SK-N-SH treated with all-trans-retinoic acid at 6 μM for 48 hours (cell line): ENCODE measurements at regions not wholly inside any gene's neighbourhood (a gene's known extent, or its start where the extent isn't known, plus 50 kb on each side); places are given as distances from the start of the nearest gene placed in this dataset.

Source experiments
- ARNTL ChIP-seq: fragments of 450-650 bp; formaldehyde crosslinking; IDR thresholded peaks from 2 replicates; pipeline ENCODE4 v1.5.0; 2020; ENCODE audit warnings: low read depth, mild to moderate bottlenecking, moderate library complexity, borderline replicate concordance
- BACH2 ChIP-seq: fragments of 250-450 bp; sonication (Bioruptor Pico); IDR thresholded peaks from 2 replicates; pipeline ENCODE4 v1.9.0; 2021; ENCODE audit warnings: mild to moderate bottlenecking, borderline replicate concordance
- GLIS3 ChIP-seq: fragments of 250-450 bp; sonication (Bioruptor Pico); IDR thresholded peaks from 2 replicates; pipeline ENCODE4 v1.5.0; 2020; ENCODE audit warnings: mild to moderate bottlenecking, moderate library complexity
- OSR1 ChIP-seq: fragments of 250-450 bp; sonication (Bioruptor Pico); IDR thresholded peaks from 2 replicates; pipeline ENCODE4 v1.8.0; 2022; ENCODE audit warnings: moderate library complexity, mild to moderate bottlenecking, inconsistent platforms
- PPARA ChIP-seq: fragments of 250-450 bp; sonication (Bioruptor Pico); IDR thresholded peaks from 2 replicates; pipeline ENCODE4 v1.5.0; 2020; ENCODE audit warnings: mild to moderate bottlenecking, borderline replicate concordance
- SNAI2 ChIP-seq: fragments of 250-450 bp; sonication (Bioruptor Pico); IDR thresholded peaks from 2 replicates; pipeline ENCODE4 v1.5.0; 2020; ENCODE audit warnings: mild to moderate bottlenecking, moderate library complexity
- TSHZ2 ChIP-seq: fragments of 250-450 bp; sonication (Bioruptor Pico); IDR thresholded peaks from 2 replicates; pipeline ENCODE4 v1.5.0; 2020; ENCODE audit warnings: mild to moderate bottlenecking, moderate library complexity
- ZFP3 ChIP-seq: fragments of 250-450 bp; sonication (Bioruptor Pico); IDR thresholded peaks from 2 replicates; pipeline ENCODE4 v1.5.0; 2020; ENCODE audit warnings: mild to moderate bottlenecking, moderate library complexity
- ZNF70 ChIP-seq: fragments of 450-650 bp; formaldehyde crosslinking; IDR thresholded peaks from 2 replicates; pipeline ENCODE4 v1.5.0; 2020; ENCODE audit warnings: mild to moderate bottlenecking, moderate library complexity
- TF ChIP-seq, protein P1 (sequence below): fragments of 250-450 bp; sonication (Bioruptor Pico); IDR thresholded peaks from 2 replicates; pipeline ENCODE4 v1.8.0; 2020; ENCODE audit warnings: mild to moderate bottlenecking, moderate library complexity, borderline replicate concordance

DNA sequence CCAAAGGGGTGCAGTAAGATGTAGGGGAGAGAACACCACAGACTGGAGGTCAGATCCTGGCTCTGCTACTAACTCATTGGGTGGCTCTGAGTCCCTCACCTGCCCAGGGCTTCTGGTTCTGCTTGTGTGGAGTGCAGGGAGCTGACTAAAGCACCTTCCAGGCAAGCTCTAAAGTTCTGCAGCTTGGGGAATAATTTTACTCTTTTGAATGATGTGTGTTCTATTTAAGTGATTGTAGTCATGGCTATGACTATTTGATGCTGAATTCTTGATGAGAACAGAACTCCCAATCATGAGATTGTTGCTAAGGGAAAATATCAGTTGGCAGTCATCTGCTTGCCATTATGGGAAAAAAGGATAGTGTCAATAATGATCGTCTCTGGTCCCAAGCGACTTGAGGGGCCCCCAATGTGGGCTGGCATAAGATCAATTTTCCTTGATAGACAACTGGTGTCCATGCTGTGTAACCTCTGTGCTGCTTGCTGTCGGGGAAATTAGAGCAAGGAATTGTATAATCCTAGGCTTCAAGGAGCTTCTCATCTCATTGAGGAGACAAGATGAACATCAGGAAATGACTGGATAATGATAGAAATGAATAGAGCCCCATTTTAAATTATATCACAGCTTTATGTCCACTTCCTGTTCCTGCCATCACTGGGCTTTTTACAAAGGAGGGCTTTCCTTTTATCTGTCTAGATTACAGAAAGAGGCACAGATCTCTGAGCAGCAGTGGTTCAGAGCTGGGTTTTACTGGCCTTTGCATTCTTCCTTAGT is 131.7 kb downstream of the SLC4A3 start:
- TF ChIP-seq OSR1 (CRISPR knock-in tag) (no peak), PPARA (no peak), ZFP3 (no peak), BACH2 (CRISPR knock-in tag) (no peak), TSHZ2 (CRISPR knock-in tag) (no peak), ZNF70 (CRISPR knock-in tag) (no peak), SNAI2 (CRISPR knock-in tag) (no peak), ARNTL (no peak), GLIS3 (CRISPR knock-in tag) (no peak)
- TF ChIP-seq, protein P1, sequence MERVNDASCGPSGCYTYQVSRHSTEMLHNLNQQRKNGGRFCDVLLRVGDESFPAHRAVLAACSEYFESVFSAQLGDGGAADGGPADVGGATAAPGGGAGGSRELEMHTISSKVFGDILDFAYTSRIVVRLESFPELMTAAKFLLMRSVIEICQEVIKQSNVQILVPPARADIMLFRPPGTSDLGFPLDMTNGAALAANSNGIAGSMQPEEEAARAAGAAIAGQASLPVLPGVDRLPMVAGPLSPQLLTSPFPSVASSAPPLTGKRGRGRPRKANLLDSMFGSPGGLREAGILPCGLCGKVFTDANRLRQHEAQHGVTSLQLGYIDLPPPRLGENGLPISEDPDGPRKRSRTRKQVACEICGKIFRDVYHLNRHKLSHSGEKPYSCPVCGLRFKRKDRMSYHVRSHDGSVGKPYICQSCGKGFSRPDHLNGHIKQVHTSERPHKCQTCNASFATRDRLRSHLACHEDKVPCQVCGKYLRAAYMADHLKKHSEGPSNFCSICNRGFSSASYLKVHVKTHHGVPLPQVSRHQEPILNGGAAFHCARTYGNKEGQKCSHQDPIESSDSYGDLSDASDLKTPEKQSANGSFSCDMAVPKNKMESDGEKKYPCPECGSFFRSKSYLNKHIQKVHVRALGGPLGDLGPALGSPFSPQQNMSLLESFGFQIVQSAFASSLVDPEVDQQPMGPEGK (CRISPR knock-in tag) = no peak
